ENCODE measurements at regions not wholly inside any gene's neighbourhood (a gene's known extent, or its start where the extent isn't known, plus 50 kb on each side); places are given as distances from the start of the nearest gene placed in this dataset.

- TF ChIP-seq CTCF (IDR thresholded peaks at IDR 0.05) (no peak), POLR2A (IDR thresholded peaks at IDR 0.05) (no peak)
These were observed 342.8 kb downstream of the TUSC7 start for GRCh38 chr3:117052395-117052794.

All from lower leg skin (tissue), 3 donors.